T-helper 1 cell treated with Interleukin-12 subunit alpha and Interleukin-12 subunit beta and Interleukin-4 antibody, amounts not matched to agents 30 μg/mL and 1 μg/mL, for 36 hours (primary cell): ENCODE measurements at regions not wholly inside any gene's neighbourhood (a gene's known extent, or its start where the extent isn't known, plus 50 kb on each side); places are given as distances from the start of the nearest gene placed in this dataset.

ENCODE experiments used
- H3K27ac Mint-ChIP-seq: one replicate; pipeline ENCODE4 v1.8.0; 2021; ENCODE audit warnings: mild to moderate bottlenecking, mixed read lengths
- H3K27me3 Mint-ChIP-seq: one replicate; pipeline ENCODE4 v1.8.0; 2021; ENCODE audit warnings: low read depth, mixed read lengths
- H3K36me3 Mint-ChIP-seq: one replicate; pipeline ENCODE4 v1.8.0; 2021; ENCODE audit warnings: low read depth, mixed read lengths
- H3K4me1 Mint-ChIP-seq: one replicate; pipeline ENCODE4 v1.8.0; 2021; ENCODE audit warnings: low read depth, mixed read lengths
- H3K4me3 Mint-ChIP-seq: one replicate; pipeline ENCODE4 v1.8.0; 2021; ENCODE audit warnings: mild to moderate bottlenecking, moderate library complexity, mixed read lengths
- H3K9me3 Mint-ChIP-seq: one replicate; pipeline ENCODE4 v1.8.0; 2021; ENCODE audit warnings: mixed read lengths

GRCh38 chr12:47576289-47576945 lies 129.4 kb downstream of the RPAP3 start:
- H3K4me3 Mint-ChIP-seq = no peak overlapping the region
- H3K36me3 Mint-ChIP-seq = no peaks in the 10 kb centered on the region
- no peaks in the 10 kb centered on the region for H3K27me3 Mint-ChIP-seq
- H3K4me1 Mint-ChIP-seq = peaks cover 4% of the 10 kb centered on the region
- H3K9me3 Mint-ChIP-seq = no peaks in the 10 kb centered on the region
- no peak overlapping the region for H3K27ac Mint-ChIP-seq

GRCh38 chr12:47574252-47575021 lies 131.4 kb downstream of the RPAP3 start:
- Mint-ChIP-seq H3K4me3 (no peak overlapping the region), H3K27ac (no peak overlapping the region), H3K9me3 (no peaks in the 10 kb centered on the region), H3K27me3 (no peaks in the 10 kb centered on the region), H3K36me3 (no peaks in the 10 kb centered on the region), H3K4me1 (peaks cover 4% of the 10 kb centered on the region)

GRCh38 chr12:47573146-47573659 lies 132.6 kb downstream of the RPAP3 start:
- Mint-ChIP-seq H3K36me3 (no peaks in the 10 kb centered on the region), H3K27me3 (no peaks in the 10 kb centered on the region), H3K9me3 (no peaks in the 10 kb centered on the region), H3K27ac (no peak overlapping the region), H3K4me1 (peaks cover 4% of the 10 kb centered on the region), H3K4me3 (no peak overlapping the region)

- Mint-ChIP-seq H3K27me3 (no peaks in the 10 kb centered on the region), H3K36me3 (no peaks in the 10 kb centered on the region), H3K9me3 (no peaks in the 10 kb centered on the region), H3K4me3 (no peak overlapping the region), H3K4me1 (peaks cover 3% of the 10 kb centered on the region), H3K27ac (no peak overlapping the region)
Observed at GRCh38 chr12:47570151-47570550, 135.7 kb downstream of the RPAP3 start.

GRCh38 chr12:47562201-47562600 lies 143.6 kb downstream of the RPAP3 start:
- no peaks in the 10 kb centered on the region for H3K27me3 Mint-ChIP-seq
- no peaks in the 10 kb centered on the region for H3K9me3 Mint-ChIP-seq
- H3K4me3 Mint-ChIP-seq = no peak overlapping the region
- H3K27ac Mint-ChIP-seq = no peak overlapping the region
- H3K36me3 Mint-ChIP-seq = no peaks in the 10 kb centered on the region
- H3K4me1 Mint-ChIP-seq = no peaks in the 10 kb centered on the region

- H3K4me1 Mint-ChIP-seq = no peaks in the 10 kb centered on the region
Observed at GRCh38 chr12:47561746-47562145, 144.1 kb downstream of the RPAP3 start.

GRCh38 chr12:47560415-47560814 lies 145.4 kb downstream of the RPAP3 start:
- Mint-ChIP-seq H3K27me3 (no peaks in the 10 kb centered on the region), H3K9me3 (peaks cover 6% of the 10 kb centered on the region), H3K27ac (no peak overlapping the region), H3K4me3 (no peak overlapping the region), H3K36me3 (no peaks in the 10 kb centered on the region), H3K4me1 (no peaks in the 10 kb centered on the region)

More at GRCh38 chr12:47561746-47562145, 144.1 kb downstream of the RPAP3 start:
- Mint-ChIP-seq H3K4me3 (no peak overlapping the region), H3K9me3 (no peaks in the 10 kb centered on the region), H3K27me3 (no peaks in the 10 kb centered on the region), H3K36me3 (no peaks in the 10 kb centered on the region), H3K27ac (no peak overlapping the region)

GRCh38 chr12:47558625-47559345 lies 147.0 kb downstream of the RPAP3 start:
- Mint-ChIP-seq H3K27me3 (no peaks in the 10 kb centered on the region), H3K27ac (no peak overlapping the region), H3K4me1 (peaks cover 4% of the 10 kb centered on the region), H3K36me3 (no peaks in the 10 kb centered on the region), H3K9me3 (peaks cover 11% of the 10 kb centered on the region), H3K4me3 (no peak overlapping the region)

- H3K4me3 Mint-ChIP-seq = no peak overlapping the region
- H3K36me3 Mint-ChIP-seq = no peaks in the 10 kb centered on the region
- H3K27ac Mint-ChIP-seq = no peak overlapping the region
- no peaks in the 10 kb centered on the region for H3K27me3 Mint-ChIP-seq
- peaks cover 21% of the 10 kb centered on the region for H3K9me3 Mint-ChIP-seq
- peaks cover 4% of the 10 kb centered on the region for H3K4me1 Mint-ChIP-seq
Observed at GRCh38 chr12:47557386-47557785, 148.4 kb downstream of the RPAP3 start.

GRCh38 chr12:47556261-47557030 lies 149.4 kb downstream of the RPAP3 start:
- H3K9me3 Mint-ChIP-seq = peaks cover 23% of the 10 kb centered on the region
- peaks cover 4% of the 10 kb centered on the region for H3K4me1 Mint-ChIP-seq
- H3K4me3 Mint-ChIP-seq = no peak overlapping the region
- no peak overlapping the region for H3K27ac Mint-ChIP-seq
- H3K27me3 Mint-ChIP-seq = no peaks in the 10 kb centered on the region
- no peaks in the 10 kb centered on the region for H3K36me3 Mint-ChIP-seq

GRCh38 chr12:47554046-47554653 lies 151.7 kb downstream of the RPAP3 start:
- Mint-ChIP-seq H3K4me1 (peaks cover 4% of the 10 kb centered on the region), H3K36me3 (no peaks in the 10 kb centered on the region), H3K27ac (no peak overlapping the region)

GRCh38 chr12:47553266-47553665 lies 152.6 kb downstream of the RPAP3 start:
- no peaks in the 10 kb centered on the region for H3K36me3 Mint-ChIP-seq
- no peaks in the 10 kb centered on the region for H3K27me3 Mint-ChIP-seq
- H3K27ac Mint-ChIP-seq = no peak overlapping the region
- peaks cover 26% of the 10 kb centered on the region for H3K9me3 Mint-ChIP-seq
- H3K4me1 Mint-ChIP-seq = peaks cover 4% of the 10 kb centered on the region
- no peak overlapping the region for H3K4me3 Mint-ChIP-seq

More at GRCh38 chr12:47554046-47554653, 151.7 kb downstream of the RPAP3 start:
- H3K27me3 Mint-ChIP-seq = no peaks in the 10 kb centered on the region
- no peak overlapping the region for H3K4me3 Mint-ChIP-seq
- peaks cover 26% of the 10 kb centered on the region for H3K9me3 Mint-ChIP-seq

- H3K27me3 Mint-ChIP-seq = no peaks in the 10 kb centered on the region
- H3K27ac Mint-ChIP-seq = no peak overlapping the region
- H3K4me1 Mint-ChIP-seq = peaks cover 4% of the 10 kb centered on the region
- no peak overlapping the region for H3K4me3 Mint-ChIP-seq
- peaks cover 26% of the 10 kb centered on the region for H3K9me3 Mint-ChIP-seq
- H3K36me3 Mint-ChIP-seq = no peaks in the 10 kb centered on the region
Observed at GRCh38 chr12:47551426-47551851, 154.4 kb downstream of the RPAP3 start.

GRCh38 chr12:47549258-47549657 lies 156.6 kb downstream of the RPAP3 start:
- H3K27me3 Mint-ChIP-seq = no peaks in the 10 kb centered on the region
- H3K36me3 Mint-ChIP-seq = no peaks in the 10 kb centered on the region
- peaks cover 18% of the 10 kb centered on the region for H3K9me3 Mint-ChIP-seq
- no peak overlapping the region for H3K27ac Mint-ChIP-seq
- peaks cover 3% of the 10 kb centered on the region for H3K4me1 Mint-ChIP-seq
- no peak overlapping the region for H3K4me3 Mint-ChIP-seq
